ENCODE measurements at regions not wholly inside any gene's neighbourhood (a gene's known extent, or its start where the extent isn't known, plus 50 kb on each side); places are given as distances from the start of the nearest gene placed in this dataset.

- CTCF ChIA-PET, result interaction anchor here (0.6 kb wide), 1 partner anchor 17 kb away, joined by 4 read pairs; no protein-coding TSS in a partner anchor
- Histone ChIP-seq H3K9me3 (ENCODE audit: control insufficient read depth, insufficient read depth, low read depth, low read length) (no peaks in the 10 kb centered on the region), H3K27ac (ENCODE audit: extremely low read depth, low read depth, low read length) (no peak overlapping the region), H3K4me1 (ENCODE audit: control insufficient read depth, insufficient read depth, low read length) (no peaks in the 10 kb centered on the region), H3K4me3 (ENCODE audit: low read depth, low read length) (no peak overlapping the region), H3K36me3 (ENCODE audit: control insufficient read depth in 2 of 2, insufficient read depth in 1 of 2, low read length in 2 of 2) (no peaks in the 10 kb centered on the region)
- POLR2A ChIA-PET, result no interaction called here
- no peak for TF ChIP-seq ZNF624 (tag by site-specific recombination; IDR thresholded peaks at IDR 0.05)
- no peak for TF ChIP-seq ZNF2 (tag by site-specific recombination; IDR thresholded peaks at IDR 0.05)
- no peak for TF ChIP-seq WT1 (tag by site-specific recombination; IDR thresholded peaks at IDR 0.05)
- no peak for TF ChIP-seq ZNF549 (tag by site-specific recombination; IDR thresholded peaks at IDR 0.05)
- TF ChIP-seq ZNF302 (tag by site-specific recombination; IDR thresholded peaks at IDR 0.05; ENCODE audit: low read depth), result no peak
- no peak for TF ChIP-seq BCL6B (tag by site-specific recombination; IDR thresholded peaks at IDR 0.05)
- no peak for TF ChIP-seq ZNF488 (tag by site-specific recombination; IDR thresholded peaks at IDR 0.05)
- no peak for TF ChIP-seq KLF7 (tag by site-specific recombination; IDR thresholded peaks at IDR 0.05; ENCODE audit: borderline replicate concordance)
- TF ChIP-seq PBX3 (CRISPR knock-in tag; IDR thresholded peaks at IDR 0.05), result no peak
- no peak for TF ChIP-seq PRDM4 (tag by site-specific recombination; IDR thresholded peaks at IDR 0.05)
- TF ChIP-seq ZNF530 (tag by site-specific recombination; IDR thresholded peaks at IDR 0.05; ENCODE audit: low read depth), result no peak
- no peak for TF ChIP-seq ZBTB10 (tag by site-specific recombination; IDR thresholded peaks at IDR 0.05)
- no peak for TF ChIP-seq BCL11A (tag by site-specific recombination; IDR thresholded peaks at IDR 0.05; ENCODE audit: low read depth)
- no peak for TF ChIP-seq ZBTB7A (tag by site-specific recombination; IDR thresholded peaks at IDR 0.05; ENCODE audit: low read depth)
Measured at GRCh38 chr16:17945080-17945601, 391.4 kb downstream of the NPIPA8 start.

GRCh38 chr16:17944345-17944744 lies 392.2 kb downstream of the NPIPA8 start:
- Histone ChIP-seq H3K9me3 (ENCODE audit: control insufficient read depth, insufficient read depth, low read depth, low read length) (no peaks in the 10 kb centered on the region), H3K4me1 (ENCODE audit: control insufficient read depth, insufficient read depth, low read length) (no peaks in the 10 kb centered on the region), H3K27ac (ENCODE audit: extremely low read depth, low read depth, low read length) (no peak overlapping the region), H3K4me3 (ENCODE audit: low read depth, low read length) (no peak overlapping the region), H3K36me3 (ENCODE audit: control insufficient read depth in 2 of 2, insufficient read depth in 1 of 2, low read length in 2 of 2) (no peaks in the 10 kb centered on the region)
- CTCF ChIA-PET, result no interaction called here
- POLR2A ChIA-PET, result no interaction called here
- TF ChIP-seq ZNF16 (tag by site-specific recombination; IDR thresholded peaks at IDR 0.05; ENCODE audit: low read depth) (no peak), TSHZ1 (tag by site-specific recombination; IDR thresholded peaks at IDR 0.05; ENCODE audit: borderline replicate concordance) (no peak), PATZ1 (tag by site-specific recombination; IDR thresholded peaks at IDR 0.05) (no peak), ZNF202 (tag by site-specific recombination; IDR thresholded peaks at IDR 0.05; ENCODE audit: borderline replicate concordance) (no peak), ZNF747 (tag by site-specific recombination; IDR thresholded peaks at IDR 0.05) (no peak), ZNF791 (tag by site-specific recombination; IDR thresholded peaks at IDR 0.05) (no peak), ZNF837 (tag by site-specific recombination; IDR thresholded peaks at IDR 0.05) (no peak)
